ENCODE measurements at regions not wholly inside any gene's neighbourhood (a gene's known extent, or its start where the extent isn't known, plus 50 kb on each side); places are given as distances from the start of the nearest gene placed in this dataset.
A peak's percentile ranks its signal among the peaks of the same experiment; 100 is the strongest.

- Histone ChIP-seq H3K36me3 (ENCODE audit: control insufficient read depth in 2 of 3, insufficient read depth in 3 of 3, low read length in 3 of 3) (no peaks in the 10 kb centered on the region), H3K27me3 (ENCODE audit: control insufficient read depth, insufficient read depth, low read length) (no peaks in the 10 kb centered on the region), H3K9me3 (ENCODE audit: control insufficient read depth in 2 of 3, insufficient read depth in 1 of 3, low read length in 3 of 3) (no peaks in the 10 kb centered on the region), H3K27ac (ENCODE audit: low read depth in 2 of 2, low read length in 2 of 2) (no peak overlapping the region), H3K9ac (ENCODE audit: low read length in 3 of 3) (no peak overlapping the region), H3K4me3 (ENCODE audit: low read length in 3 of 3) (no peak overlapping the region), H3K4me1 (ENCODE audit: control insufficient read depth in 2 of 3, insufficient read depth in 2 of 3, low read depth in 1 of 3, low read length in 3 of 3) (no peaks in the 10 kb centered on the region)
- intact Hi-C loops (cut with DNase I) = no loop called here
- FAIRE-seq (no peak), DNase-seq (no peak)
- no peak for TF ChIP-seq CTCF (IDR thresholded peaks at IDR 0.05; ENCODE audit: borderline replicate concordance, extremely low read depth, insufficient read depth)
These were observed 123.7 kb downstream of the NAV1 start for GRCh38 chr1:201662646-201663045.

- no peak for FAIRE-seq
- DNase-seq = no peak
- intact Hi-C loops (cut with DNase I) = no loop called here
- Histone ChIP-seq H3K4me3 (ENCODE audit: low read length in 3 of 3) (no peak overlapping the region), H3K27ac (ENCODE audit: low read depth in 2 of 2, low read length in 2 of 2) (no peak overlapping the region), H3K4me1 (ENCODE audit: control insufficient read depth in 2 of 3, insufficient read depth in 2 of 3, low read depth in 1 of 3, low read length in 3 of 3) (no peaks in the 10 kb centered on the region), H3K9me3 (ENCODE audit: control insufficient read depth in 2 of 3, insufficient read depth in 1 of 3, low read length in 3 of 3) (no peaks in the 10 kb centered on the region), H3K9ac (ENCODE audit: low read length in 3 of 3) (no peak overlapping the region), H3K27me3 (ENCODE audit: control insufficient read depth, insufficient read depth, low read length) (no peaks in the 10 kb centered on the region), H3K36me3 (ENCODE audit: control insufficient read depth in 2 of 3, insufficient read depth in 3 of 3, low read length in 3 of 3) (no peaks in the 10 kb centered on the region)
- no peak for TF ChIP-seq CTCF (IDR thresholded peaks at IDR 0.05; ENCODE audit: borderline replicate concordance, extremely low read depth, insufficient read depth)
These were observed 124.7 kb downstream of the NAV1 start for GRCh38 chr1:201663491-201664113.

GRCh38 chr1:201665036-201665435 is 126.1 kb downstream of the NAV1 start:
- TF ChIP-seq CTCF (IDR thresholded peaks at IDR 0.05; ENCODE audit: borderline replicate concordance, extremely low read depth, insufficient read depth) = no peak
- H3K9ac ChIP-seq (ENCODE audit: low read length in 3 of 3) = no peak overlapping the region
- no peak for DNase-seq
- FAIRE-seq = no peak
- H3K27me3 ChIP-seq (ENCODE audit: control insufficient read depth, insufficient read depth, low read length) = no peaks in the 10 kb centered on the region
- no peaks in the 10 kb centered on the region for H3K9me3 ChIP-seq (ENCODE audit: control insufficient read depth in 2 of 3, insufficient read depth in 1 of 3, low read length in 3 of 3)
- H3K4me3 ChIP-seq (ENCODE audit: low read length in 3 of 3) = no peak overlapping the region
- H3K36me3 ChIP-seq (ENCODE audit: control insufficient read depth in 2 of 3, insufficient read depth in 3 of 3, low read length in 3 of 3) = no peaks in the 10 kb centered on the region
- H3K4me1 ChIP-seq (ENCODE audit: control insufficient read depth in 2 of 3, insufficient read depth in 2 of 3, low read depth in 1 of 3, low read length in 3 of 3) = no peaks in the 10 kb centered on the region
- H3K27ac ChIP-seq (ENCODE audit: low read depth in 2 of 2, low read length in 2 of 2) = no peak overlapping the region
- intact Hi-C loops (cut with DNase I) = no loop called here

GRCh38 chr1:201666102-201666501 is 127.2 kb downstream of the NAV1 start:
- no peaks in the 10 kb centered on the region for H3K36me3 ChIP-seq (ENCODE audit: control insufficient read depth in 2 of 3, insufficient read depth in 3 of 3, low read length in 3 of 3)
- no peak for FAIRE-seq
- H3K27me3 ChIP-seq (ENCODE audit: control insufficient read depth, insufficient read depth, low read length) = no peaks in the 10 kb centered on the region
- no peaks in the 10 kb centered on the region for H3K9me3 ChIP-seq (ENCODE audit: control insufficient read depth in 2 of 3, insufficient read depth in 1 of 3, low read length in 3 of 3)
- DNase-seq = peak in 1 of 5 donors; percentile 45
- H3K27ac ChIP-seq (ENCODE audit: low read depth in 2 of 2, low read length in 2 of 2) = no peak overlapping the region
- intact Hi-C loops (cut with DNase I) = no loop called here
- no peak overlapping the region for H3K4me3 ChIP-seq (ENCODE audit: low read length in 3 of 3)
- TF ChIP-seq CTCF (IDR thresholded peaks at IDR 0.05; ENCODE audit: borderline replicate concordance, extremely low read depth, insufficient read depth) = no peak
- H3K9ac ChIP-seq (ENCODE audit: low read length in 3 of 3) = no peak overlapping the region
- no peaks in the 10 kb centered on the region for H3K4me1 ChIP-seq (ENCODE audit: control insufficient read depth in 2 of 3, insufficient read depth in 2 of 3, low read depth in 1 of 3, low read length in 3 of 3)
